Lower leg skin (tissue), 4 donors: ENCODE measurements at regions not wholly inside any gene's neighbourhood (a gene's known extent, or its start where the extent isn't known, plus 50 kb on each side); places are given as distances from the start of the nearest gene placed in this dataset.

Experiments used
- DNase-seq, 2 donors: peaks; one replicate each; pipeline ENCODE4 v3.0.0-alpha.2; 2019; ENCODE audit warnings: low spot score in 2 of 2
- H3K4me3 ChIP-seq: fragments of 200-600 bp; sonication (generic); 2 replicates; pipeline ENCODE4 v1.5.1; 2017; ENCODE audit warnings: mild to moderate bottlenecking, low read depth; ENCODE audit not compliant: poor library complexity, severe bottlenecking
- POLR2A ChIP-seq, 2 donors: fragments of 450-650 bp; IDR thresholded peaks; one replicate each; pipeline ENCODE4 v1.6.1; 2016 to 2017; ENCODE audit warnings: antibody characterized with exemption in 2 of 2, mild to moderate bottlenecking in 1 of 2, moderate library complexity in 1 of 2
- WGBS, 2 donors: methylation state at CpG; one replicate each; pipeline ENCODE4 v1.1.5; 2018; 5-methylcytosine and 5-hydroxymethylcytosine counted together
- intact Hi-C: fragments of 100-400 bp; cut with DNase I; formaldehyde crosslinking; loops from one replicate; pipeline ENCODE4 v1.15.0; 2023; ENCODE audit warnings: low total_unique reads
- TF ChIP-seq, protein P1 (sequence below), 3 donors: fragments of 450-650 bp; IDR thresholded peaks; one replicate each; pipeline ENCODE4 v1.5.1; 2016; ENCODE audit warnings: antibody characterized with exemption in 3 of 3, mild to moderate bottlenecking in 3 of 3, moderate library complexity in 2 of 3

DNA sequence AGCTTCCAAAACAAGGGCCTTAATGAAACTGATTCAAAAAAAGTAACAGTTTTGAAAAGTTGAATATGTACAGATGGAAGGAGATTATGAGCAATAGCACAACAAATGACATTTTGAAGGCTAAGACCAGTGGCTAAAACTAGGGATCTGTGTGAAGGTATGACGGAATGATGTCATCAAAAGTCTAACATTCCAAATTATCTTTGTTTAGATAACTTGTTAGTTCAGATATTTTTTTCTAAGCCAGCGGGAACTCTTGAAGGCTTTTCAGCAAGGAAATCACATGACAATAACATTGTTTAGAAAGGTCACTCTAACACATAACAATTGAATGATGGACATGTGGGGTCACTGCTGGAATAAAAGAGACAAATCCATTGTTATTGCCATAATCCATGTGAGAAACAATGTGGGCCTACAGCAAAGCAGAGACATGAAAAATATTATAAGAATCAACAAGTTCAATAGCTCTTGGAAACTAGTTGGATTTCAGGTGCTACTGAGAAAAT, 260.5 kb downstream of the CASP12 start:
- H3K4me3 ChIP-seq, result no peak overlapping the region
- no peak for TF ChIP-seq POLR2A (IDR thresholded peaks at IDR 0.05)
- TF ChIP-seq, protein P1, sequence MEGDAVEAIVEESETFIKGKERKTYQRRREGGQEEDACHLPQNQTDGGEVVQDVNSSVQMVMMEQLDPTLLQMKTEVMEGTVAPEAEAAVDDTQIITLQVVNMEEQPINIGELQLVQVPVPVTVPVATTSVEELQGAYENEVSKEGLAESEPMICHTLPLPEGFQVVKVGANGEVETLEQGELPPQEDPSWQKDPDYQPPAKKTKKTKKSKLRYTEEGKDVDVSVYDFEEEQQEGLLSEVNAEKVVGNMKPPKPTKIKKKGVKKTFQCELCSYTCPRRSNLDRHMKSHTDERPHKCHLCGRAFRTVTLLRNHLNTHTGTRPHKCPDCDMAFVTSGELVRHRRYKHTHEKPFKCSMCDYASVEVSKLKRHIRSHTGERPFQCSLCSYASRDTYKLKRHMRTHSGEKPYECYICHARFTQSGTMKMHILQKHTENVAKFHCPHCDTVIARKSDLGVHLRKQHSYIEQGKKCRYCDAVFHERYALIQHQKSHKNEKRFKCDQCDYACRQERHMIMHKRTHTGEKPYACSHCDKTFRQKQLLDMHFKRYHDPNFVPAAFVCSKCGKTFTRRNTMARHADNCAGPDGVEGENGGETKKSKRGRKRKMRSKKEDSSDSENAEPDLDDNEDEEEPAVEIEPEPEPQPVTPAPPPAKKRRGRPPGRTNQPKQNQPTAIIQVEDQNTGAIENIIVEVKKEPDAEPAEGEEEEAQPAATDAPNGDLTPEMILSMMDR (IDR thresholded peaks at IDR 0.05), result no peak
- DNase-seq, result no peak
- 88 to 96% methylated on average over 2 of the region's 2 CpGs for WGBS, 2 donors
- intact Hi-C loops, result no loop called here

DNA sequence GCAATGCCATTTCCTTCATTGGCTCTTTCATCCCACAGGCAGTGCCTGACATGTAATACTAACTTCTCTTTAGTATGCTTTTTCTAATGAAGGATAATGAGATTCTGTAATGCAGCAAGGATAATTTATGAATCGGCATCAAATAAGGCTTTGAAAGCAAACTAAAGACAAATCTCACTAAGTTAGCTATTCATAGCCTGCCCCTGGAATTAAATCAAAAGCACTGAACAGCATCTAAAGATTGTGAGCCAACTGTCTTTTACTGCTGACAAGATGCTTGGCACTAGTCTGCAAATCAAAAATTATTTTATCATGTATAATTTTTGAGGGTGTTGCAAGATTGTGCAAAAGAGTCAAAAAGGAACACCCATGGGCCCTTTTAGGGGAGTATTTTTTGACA, 265.0 kb downstream of the CASP12 start:
- intact Hi-C loops, result no loop called here
- no peak overlapping the region for H3K4me3 ChIP-seq
- WGBS, 2 donors, result 21 to 27% methylated on average over 1 of the region's 1 CpG
- DNase-seq, result no peak
- TF ChIP-seq, protein P1 (IDR thresholded peaks at IDR 0.05), result no peak
- no peak for TF ChIP-seq POLR2A (IDR thresholded peaks at IDR 0.05)

- intact Hi-C loops, result no loop called here
- 87 to 97% methylated on average over 2 of the region's 2 CpGs for WGBS, 2 donors
These were observed 267.9 kb downstream of the CASP12 start for GRCh38 chr11:104630352-104630751.

GRCh38 chr11:104625246-104625645, 273.0 kb downstream of the CASP12 start:
- intact Hi-C loops, result no loop called here
- WGBS, 2 donors, result 27 to 33% methylated on average over 2 of the region's 2 CpGs
- DNase-seq, result no peak
- no peak overlapping the region for H3K4me3 ChIP-seq
- TF ChIP-seq, protein P1 (IDR thresholded peaks at IDR 0.05), result no peak
- no peak for TF ChIP-seq POLR2A (IDR thresholded peaks at IDR 0.05)

More at GRCh38 chr11:104630352-104630751, 267.9 kb downstream of the CASP12 start:
- TF ChIP-seq POLR2A (IDR thresholded peaks at IDR 0.05), result no peak
- TF ChIP-seq, protein P1 (IDR thresholded peaks at IDR 0.05), result no peak
- no peak for DNase-seq
- H3K4me3 ChIP-seq, result no peak overlapping the region

DNA sequence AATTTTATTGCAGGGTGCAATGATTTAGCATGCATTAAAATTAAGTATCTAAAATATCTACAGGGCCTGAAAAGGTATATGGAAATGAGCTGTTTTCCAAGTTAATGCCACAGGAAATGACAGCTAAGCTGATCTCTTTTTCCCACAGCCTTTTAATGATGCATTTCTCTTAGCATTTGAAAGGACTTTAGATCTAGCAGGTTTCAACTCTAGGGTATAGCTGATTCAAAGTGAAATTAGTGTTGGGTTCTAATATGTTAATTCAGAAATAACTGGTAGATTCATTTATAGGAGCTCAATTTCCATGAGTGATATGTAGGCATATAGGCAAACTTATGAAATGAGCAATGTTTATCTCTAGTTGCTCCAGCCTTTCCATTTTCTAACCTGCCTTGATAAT, 274.2 kb downstream of the CASP12 start:
- intact Hi-C loops, result no loop called here
- no peak for TF ChIP-seq POLR2A (IDR thresholded peaks at IDR 0.05)
- TF ChIP-seq, protein P1 (IDR thresholded peaks at IDR 0.05), result no peak
- H3K4me3 ChIP-seq, result no peak overlapping the region
- no peak for DNase-seq

GRCh38 chr11:104623518-104623917, 274.7 kb downstream of the CASP12 start:
- no peak overlapping the region for H3K4me3 ChIP-seq
- DNase-seq, result no peak
- no peak for TF ChIP-seq POLR2A (IDR thresholded peaks at IDR 0.05)
- TF ChIP-seq, protein P1 (IDR thresholded peaks at IDR 0.05), result no peak
- 81 to 88% methylated on average over 1 of the region's 1 CpG for WGBS, 2 donors
- intact Hi-C loops, result no loop called here
